HEK293 (cell line): ENCODE measurements at regions not wholly inside any gene's neighbourhood (a gene's known extent, or its start where the extent isn't known, plus 50 kb on each side); places are given as distances from the start of the nearest gene placed in this dataset.

Experiments used
- CTCF ChIA-PET: fragments of 350-600 bp; formaldehyde crosslinking; extraction: SDS; loops from one replicate; lab custom pipeline; 2021; ENCODE audit warnings: antibody characterized with exemption; lab: Yijun Ruan, JAX
- POLR2A ChIA-PET: fragments of 300-600 bp; formaldehyde crosslinking; extraction: SDS; loops from one replicate; lab custom pipeline; 2020; ENCODE audit warnings: antibody characterized with exemption, inconsistent platforms; lab: Yijun Ruan, JAX
- H3K27ac ChIP-seq: fragments of 200-500 bp; sonication (Bioruptor generic); 2 replicates; pipeline ENCODE4 v1.5.1; 2014; ENCODE audit warnings: low read depth, low read length, control low read depth, inconsistent platforms; ENCODE audit errors: extremely low read depth
- H3K36me3 ChIP-seq, 2 experiments: fragments of 200-500 bp in 1 of 2; sonication (Bioruptor generic) in 1 of 2; 1 replicate in 1 of 2; 2 replicates in 1 of 2; pipeline ENCODE4 v1.5.1; 2014 to 2017; ENCODE audit warnings: inconsistent platforms in 2 of 2, low read length in 2 of 2; ENCODE audit not compliant: control insufficient read depth in 2 of 2, insufficient read depth in 1 of 2
- H3K4me1 ChIP-seq: fragments of 200-500 bp; sonication (Bioruptor generic); 2 replicates; pipeline ENCODE4 v1.5.1; 2014; ENCODE audit warnings: mild to moderate bottlenecking, low read length, inconsistent platforms; ENCODE audit not compliant: control insufficient read depth, insufficient read depth
- H3K4me3 ChIP-seq: 2 replicates; pipeline ENCODE4 v1.5.1; 2011; ENCODE audit warnings: low read depth, mild to moderate bottlenecking, control low read depth, low read length, moderate library complexity
- H3K9me3 ChIP-seq: fragments of 200-500 bp; sonication (Bioruptor generic); 2 replicates; pipeline ENCODE4 v1.5.1; 2014; ENCODE audit warnings: low read depth, low read length, inconsistent platforms; ENCODE audit not compliant: control insufficient read depth, insufficient read depth
- HOXD13 ChIP-seq: sonication (generic); formaldehyde crosslinking; IDR thresholded peaks from 2 replicates; pipeline ENCODE4 v1.8.0; 2022; ENCODE audit warnings: missing genetic modification reagents, borderline replicate concordance
- SALL2 ChIP-seq: fragments of 450-650 bp; formaldehyde crosslinking; IDR thresholded peaks from 2 replicates; pipeline ENCODE4 v1.5.0; 2017; ENCODE audit warnings: missing biosample characterization, mild to moderate bottlenecking, missing genetic modification characterization, borderline replicate concordance
- SP7 ChIP-seq: fragments of 450-650 bp; formaldehyde crosslinking; IDR thresholded peaks from 2 replicates; pipeline ENCODE4 v1.5.1; 2016; ENCODE audit warnings: missing biosample characterization, missing genetic modification characterization
- ZBTB11 ChIP-seq: fragments of 450-650 bp; formaldehyde crosslinking; conservative IDR thresholded peaks from 2 replicates; pipeline ENCODE4 v1.5.1; 2016; ENCODE audit warnings: low read depth, missing biosample characterization, missing genetic modification characterization
- ZNF138 ChIP-seq: fragments of 450-650 bp; formaldehyde crosslinking; IDR thresholded peaks from 2 replicates; pipeline ENCODE4 v1.5.1; 2016; ENCODE audit warnings: missing biosample characterization, missing genetic modification characterization, borderline replicate concordance
- ZNF292 ChIP-seq: fragments of 450-650 bp; formaldehyde crosslinking; IDR thresholded peaks from 2 replicates; pipeline ENCODE4 v1.5.1; 2016; ENCODE audit warnings: low read depth, missing biosample characterization, missing genetic modification characterization, borderline replicate concordance
- ZNF670 ChIP-seq: fragments of 450-650 bp; formaldehyde crosslinking; IDR thresholded peaks from 2 replicates; pipeline ENCODE4 v1.5.1; 2016; ENCODE audit warnings: missing biosample characterization, missing genetic modification characterization, low read depth
- TF ChIP-seq, protein P1 (sequence below): fragments of 450-650 bp; formaldehyde crosslinking; IDR thresholded peaks from 2 replicates; pipeline ENCODE4 v1.5.1; 2016; ENCODE audit warnings: missing biosample characterization, missing genetic modification characterization, low read depth
- TF ChIP-seq, protein P2 (sequence below): fragments of 450-650 bp; formaldehyde crosslinking; IDR thresholded peaks from 2 replicates; pipeline ENCODE4 v1.5.1; 2016; ENCODE audit warnings: missing biosample characterization, missing genetic modification characterization, borderline replicate concordance
- TF ChIP-seq, protein P3 (sequence below): fragments of 450-650 bp; formaldehyde crosslinking; IDR thresholded peaks from 2 replicates; pipeline ENCODE4 v1.5.1; 2016; ENCODE audit warnings: missing biosample characterization, missing genetic modification characterization
- TF ChIP-seq, protein P4 (sequence below): fragments of 450-650 bp; formaldehyde crosslinking; IDR thresholded peaks from 2 replicates; pipeline ENCODE4 v1.5.1; 2016; ENCODE audit warnings: missing biosample characterization, missing genetic modification characterization

- TF ChIP-seq, protein P1, sequence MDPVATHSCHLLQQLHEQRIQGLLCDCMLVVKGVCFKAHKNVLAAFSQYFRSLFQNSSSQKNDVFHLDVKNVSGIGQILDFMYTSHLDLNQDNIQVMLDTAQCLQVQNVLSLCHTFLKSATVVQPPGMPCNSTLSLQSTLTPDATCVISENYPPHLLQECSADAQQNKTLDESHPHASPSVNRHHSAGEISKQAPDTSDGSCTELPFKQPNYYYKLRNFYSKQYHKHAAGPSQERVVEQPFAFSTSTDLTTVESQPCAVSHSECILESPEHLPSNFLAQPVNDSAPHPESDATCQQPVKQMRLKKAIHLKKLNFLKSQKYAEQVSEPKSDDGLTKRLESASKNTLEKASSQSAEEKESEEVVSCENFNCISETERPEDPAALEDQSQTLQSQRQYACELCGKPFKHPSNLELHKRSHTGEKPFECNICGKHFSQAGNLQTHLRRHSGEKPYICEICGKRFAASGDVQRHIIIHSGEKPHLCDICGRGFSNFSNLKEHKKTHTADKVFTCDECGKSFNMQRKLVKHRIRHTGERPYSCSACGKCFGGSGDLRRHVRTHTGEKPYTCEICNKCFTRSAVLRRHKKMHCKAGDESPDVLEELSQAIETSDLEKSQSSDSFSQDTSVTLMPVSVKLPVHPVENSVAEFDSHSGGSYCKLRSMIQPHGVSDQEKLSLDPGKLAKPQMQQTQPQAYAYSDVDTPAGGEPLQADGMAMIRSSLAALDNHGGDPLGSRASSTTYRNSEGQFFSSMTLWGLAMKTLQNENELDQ, result no peak
- TF ChIP-seq, protein P2, sequence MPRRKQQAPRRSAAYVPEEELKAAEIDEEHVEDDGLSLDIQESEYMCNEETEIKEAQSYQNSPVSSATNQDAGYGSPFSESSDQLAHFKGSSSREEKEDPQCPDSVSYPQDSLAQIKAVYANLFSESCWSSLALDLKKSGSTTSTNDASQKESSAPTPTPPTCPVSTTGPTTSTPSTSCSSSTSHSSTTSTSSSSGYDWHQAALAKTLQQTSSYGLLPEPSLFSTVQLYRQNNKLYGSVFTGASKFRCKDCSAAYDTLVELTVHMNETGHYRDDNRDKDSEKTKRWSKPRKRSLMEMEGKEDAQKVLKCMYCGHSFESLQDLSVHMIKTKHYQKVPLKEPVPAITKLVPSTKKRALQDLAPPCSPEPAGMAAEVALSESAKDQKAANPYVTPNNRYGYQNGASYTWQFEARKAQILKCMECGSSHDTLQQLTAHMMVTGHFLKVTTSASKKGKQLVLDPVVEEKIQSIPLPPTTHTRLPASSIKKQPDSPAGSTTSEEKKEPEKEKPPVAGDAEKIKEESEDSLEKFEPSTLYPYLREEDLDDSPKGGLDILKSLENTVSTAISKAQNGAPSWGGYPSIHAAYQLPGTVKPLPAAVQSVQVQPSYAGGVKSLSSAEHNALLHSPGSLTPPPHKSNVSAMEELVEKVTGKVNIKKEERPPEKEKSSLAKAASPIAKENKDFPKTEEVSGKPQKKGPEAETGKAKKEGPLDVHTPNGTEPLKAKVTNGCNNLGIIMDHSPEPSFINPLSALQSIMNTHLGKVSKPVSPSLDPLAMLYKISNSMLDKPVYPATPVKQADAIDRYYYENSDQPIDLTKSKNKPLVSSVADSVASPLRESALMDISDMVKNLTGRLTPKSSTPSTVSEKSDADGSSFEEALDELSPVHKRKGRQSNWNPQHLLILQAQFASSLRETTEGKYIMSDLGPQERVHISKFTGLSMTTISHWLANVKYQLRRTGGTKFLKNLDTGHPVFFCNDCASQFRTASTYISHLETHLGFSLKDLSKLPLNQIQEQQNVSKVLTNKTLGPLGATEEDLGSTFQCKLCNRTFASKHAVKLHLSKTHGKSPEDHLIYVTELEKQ (tag by site-specific recombination), result no peak
These were observed 366.0 kb upstream of the TMPRSS15 start (continued) for GRCh38 chr21:18769599-18769998.

DNA sequence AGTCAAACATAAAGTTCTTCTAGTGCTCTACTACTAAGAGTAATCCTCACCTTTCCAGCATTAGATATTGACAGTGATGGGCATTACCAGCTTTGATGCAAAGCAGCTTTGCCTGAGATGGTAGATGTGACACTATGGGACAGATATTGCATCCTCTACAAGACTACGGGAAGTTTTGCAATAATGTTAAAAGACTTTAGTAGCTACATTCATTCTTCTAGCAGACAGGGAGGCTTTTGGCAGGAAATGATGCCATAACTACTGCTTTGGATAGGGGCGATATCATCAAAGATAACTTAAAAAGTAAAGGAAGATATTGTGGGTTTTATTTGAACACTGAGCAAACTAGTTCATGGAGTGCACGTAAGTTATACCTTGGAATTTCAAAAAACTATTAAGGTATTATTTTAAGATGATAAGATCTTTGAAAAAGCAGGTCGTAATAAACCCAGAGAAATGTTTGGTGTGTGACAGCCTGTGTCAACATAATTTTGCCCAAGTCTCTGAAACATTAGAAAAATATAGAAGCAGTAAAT lies 368.3 kb upstream of the TMPRSS15 start:
- POLR2A ChIA-PET, result no interaction called here

DNA sequence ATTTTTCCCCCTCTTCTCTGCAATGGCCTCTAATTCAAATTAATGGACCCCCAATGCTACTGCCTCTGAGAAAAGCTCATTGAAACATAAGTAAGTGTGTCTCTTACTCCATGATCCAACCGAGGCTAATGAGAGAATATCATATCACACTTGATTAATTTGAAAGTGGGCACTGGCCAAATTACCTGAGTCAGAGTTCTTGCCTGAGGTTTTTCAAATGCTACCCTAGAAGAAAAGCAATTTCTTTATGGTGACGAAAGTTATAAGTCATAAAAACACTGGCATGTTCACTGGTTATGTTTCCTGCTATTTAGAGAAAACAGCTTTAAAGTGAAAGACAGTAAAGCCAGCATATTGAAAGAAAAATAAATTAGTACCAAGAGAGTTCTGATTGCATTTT lies 368.8 kb upstream of the TMPRSS15 start:
- POLR2A ChIA-PET, result no interaction called here
- no peak overlapping the region for H3K27ac ChIP-seq
- H3K4me1 ChIP-seq, result no peaks in the 10 kb centered on the region
- H3K9me3 ChIP-seq, result no peaks in the 10 kb centered on the region
- H3K36me3 ChIP-seq, result no peaks in the 10 kb centered on the region
- H3K4me3 ChIP-seq, result no peak overlapping the region
- CTCF ChIA-PET, result no interaction called here
- TF ChIP-seq SALL2 (no peak), ZBTB11 (tag by site-specific recombination) (no peak), ZNF292 (tag by site-specific recombination) (no peak), ZNF670 (no peak), HOXD13 (CRISPR knock-in tag) (no peak), SP7 (tag by site-specific recombination) (no peak)

More for the DNA sequence above, 368.3 kb upstream of the TMPRSS15 start:
- no peaks in the 10 kb centered on the region for H3K9me3 ChIP-seq
- CTCF ChIA-PET, result no interaction called here
- TF ChIP-seq, protein P3, sequence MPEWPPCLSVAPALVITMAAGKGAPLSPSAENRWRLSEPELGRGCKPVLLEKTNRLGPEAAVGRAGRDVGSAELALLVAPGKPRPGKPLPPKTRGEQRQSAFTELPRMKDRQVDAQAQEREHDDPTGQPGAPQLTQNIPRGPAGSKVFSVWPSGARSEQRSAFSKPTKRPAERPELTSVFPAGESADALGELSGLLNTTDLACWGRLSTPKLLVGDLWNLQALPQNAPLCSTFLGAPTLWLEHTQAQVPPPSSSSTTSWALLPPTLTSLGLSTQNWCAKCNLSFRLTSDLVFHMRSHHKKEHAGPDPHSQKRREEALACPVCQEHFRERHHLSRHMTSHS (tag by site-specific recombination), result no peak
- TF ChIP-seq, protein P1, result no peak
- TF ChIP-seq, protein P4, sequence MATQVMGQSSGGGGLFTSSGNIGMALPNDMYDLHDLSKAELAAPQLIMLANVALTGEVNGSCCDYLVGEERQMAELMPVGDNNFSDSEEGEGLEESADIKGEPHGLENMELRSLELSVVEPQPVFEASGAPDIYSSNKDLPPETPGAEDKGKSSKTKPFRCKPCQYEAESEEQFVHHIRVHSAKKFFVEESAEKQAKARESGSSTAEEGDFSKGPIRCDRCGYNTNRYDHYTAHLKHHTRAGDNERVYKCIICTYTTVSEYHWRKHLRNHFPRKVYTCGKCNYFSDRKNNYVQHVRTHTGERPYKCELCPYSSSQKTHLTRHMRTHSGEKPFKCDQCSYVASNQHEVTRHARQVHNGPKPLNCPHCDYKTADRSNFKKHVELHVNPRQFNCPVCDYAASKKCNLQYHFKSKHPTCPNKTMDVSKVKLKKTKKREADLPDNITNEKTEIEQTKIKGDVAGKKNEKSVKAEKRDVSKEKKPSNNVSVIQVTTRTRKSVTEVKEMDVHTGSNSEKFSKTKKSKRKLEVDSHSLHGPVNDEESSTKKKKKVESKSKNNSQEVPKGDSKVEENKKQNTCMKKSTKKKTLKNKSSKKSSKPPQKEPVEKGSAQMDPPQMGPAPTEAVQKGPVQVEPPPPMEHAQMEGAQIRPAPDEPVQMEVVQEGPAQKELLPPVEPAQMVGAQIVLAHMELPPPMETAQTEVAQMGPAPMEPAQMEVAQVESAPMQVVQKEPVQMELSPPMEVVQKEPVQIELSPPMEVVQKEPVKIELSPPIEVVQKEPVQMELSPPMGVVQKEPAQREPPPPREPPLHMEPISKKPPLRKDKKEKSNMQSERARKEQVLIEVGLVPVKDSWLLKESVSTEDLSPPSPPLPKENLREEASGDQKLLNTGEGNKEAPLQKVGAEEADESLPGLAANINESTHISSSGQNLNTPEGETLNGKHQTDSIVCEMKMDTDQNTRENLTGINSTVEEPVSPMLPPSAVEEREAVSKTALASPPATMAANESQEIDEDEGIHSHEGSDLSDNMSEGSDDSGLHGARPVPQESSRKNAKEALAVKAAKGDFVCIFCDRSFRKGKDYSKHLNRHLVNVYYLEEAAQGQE (tag by site-specific recombination), result no peak
- TF ChIP-seq ZNF138, result no peak
- no peak overlapping the region for H3K27ac ChIP-seq
- no peak overlapping the region for H3K4me3 ChIP-seq
- no peaks in the 10 kb centered on the region for H3K36me3 ChIP-seq
- no peaks in the 10 kb centered on the region for H3K4me1 ChIP-seq
